Skeletal muscle satellite cell (primary cell): ENCODE measurements at regions not wholly inside any gene's neighbourhood (a gene's known extent, or its start where the extent isn't known, plus 50 kb on each side); places are given as distances from the start of the nearest gene placed in this dataset.
"Not testable (repeated sequence)": the region's sequence is repeated elsewhere in the genome, so short reads cannot be mapped to it uniquely, and the experiment has no call there.

Experiments
- H3K27me3 ChIP-seq: 2 replicates; pipeline ENCODE4 v1.7.0; 2013; ENCODE audit warnings: low read length; ENCODE audit not compliant: control insufficient read depth, insufficient read depth
- H3K36me3 ChIP-seq: 2 replicates; pipeline ENCODE4 v1.7.0; 2013; ENCODE audit warnings: mild to moderate bottlenecking, control low read depth, low read length; ENCODE audit not compliant: insufficient read depth
- H3K4me1 ChIP-seq: 2 replicates; pipeline ENCODE4 v1.7.0; 2013; ENCODE audit warnings: low read length; ENCODE audit not compliant: control insufficient read depth, insufficient read depth
- H3K4me2 ChIP-seq: 2 replicates; pipeline ENCODE4 v1.7.0; 2013; ENCODE audit warnings: mild to moderate bottlenecking, low read length
- H3K4me3 ChIP-seq: 2 replicates; pipeline ENCODE4 v1.7.0; 2013; ENCODE audit warnings: low read length
- H3K9ac ChIP-seq: 2 replicates; pipeline ENCODE4 v1.7.0; 2013; ENCODE audit warnings: mild to moderate bottlenecking, low read depth, low read length, moderate library complexity
- H3K9me3 ChIP-seq: replicated peaks from 2 replicates; pipeline ENCODE4 v1.7.0; 2013; ENCODE audit warnings: mild to moderate bottlenecking, control low read depth, low read length

DNA sequence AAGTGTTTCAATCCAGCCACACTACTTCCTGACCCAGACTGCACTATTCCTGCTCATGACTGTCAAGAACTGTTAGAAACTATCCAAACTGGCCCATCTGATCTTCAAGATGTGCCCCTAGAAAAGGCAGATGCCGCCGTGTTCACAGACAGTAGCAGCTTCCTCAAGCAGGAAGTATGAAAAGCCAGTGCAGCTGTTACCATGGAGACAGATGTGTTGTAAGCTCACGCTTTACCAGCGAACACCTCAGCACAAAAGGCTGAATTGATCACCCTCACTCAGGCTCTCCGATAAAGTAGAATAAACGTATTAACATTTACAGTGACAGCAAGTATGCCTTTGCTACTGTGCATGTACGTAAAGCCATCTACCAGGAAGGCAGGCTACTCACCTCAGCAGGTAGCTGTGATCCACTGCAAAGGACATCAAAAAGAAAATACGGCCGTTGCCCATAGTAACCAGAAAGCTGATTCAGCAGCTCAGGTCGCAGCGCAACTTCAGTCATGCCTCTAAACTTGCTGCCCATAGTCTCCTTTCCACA lies 132.9 kb upstream of the ROPN1B start:
- not testable (repeated sequence) for H3K9ac ChIP-seq

DNA sequence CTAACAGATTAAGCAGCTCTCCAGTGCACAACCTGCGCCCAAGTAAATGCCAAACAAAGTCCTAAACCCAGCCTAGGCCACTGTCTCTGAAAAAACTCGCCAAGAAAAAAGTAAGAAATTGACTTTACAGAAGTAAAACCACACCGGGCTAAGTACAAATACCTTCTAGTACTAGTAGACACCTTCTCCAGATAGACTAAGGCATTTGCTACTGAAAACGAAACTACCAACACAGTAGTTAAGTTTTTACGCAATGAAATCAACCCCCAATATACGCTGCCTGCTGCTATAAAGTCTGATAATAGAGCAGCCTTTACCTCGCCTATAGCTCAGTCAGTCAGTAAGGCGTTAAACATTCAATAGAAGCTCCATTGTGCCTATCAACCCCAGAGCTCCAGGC lies 132.2 kb upstream of the ROPN1B start:
- not testable (repeated sequence) for H3K36me3 ChIP-seq, H3K27me3 ChIP-seq, H3K4me3 ChIP-seq, H3K9ac ChIP-seq, H3K4me2 ChIP-seq, H3K9me3 ChIP-seq, H3K4me1 ChIP-seq

More for the DNA sequence above, 132.9 kb upstream of the ROPN1B start:
- not testable (repeated sequence) for H3K9me3 ChIP-seq, H3K27me3 ChIP-seq, H3K4me1 ChIP-seq, H3K4me3 ChIP-seq, H3K36me3 ChIP-seq, H3K4me2 ChIP-seq

DNA sequence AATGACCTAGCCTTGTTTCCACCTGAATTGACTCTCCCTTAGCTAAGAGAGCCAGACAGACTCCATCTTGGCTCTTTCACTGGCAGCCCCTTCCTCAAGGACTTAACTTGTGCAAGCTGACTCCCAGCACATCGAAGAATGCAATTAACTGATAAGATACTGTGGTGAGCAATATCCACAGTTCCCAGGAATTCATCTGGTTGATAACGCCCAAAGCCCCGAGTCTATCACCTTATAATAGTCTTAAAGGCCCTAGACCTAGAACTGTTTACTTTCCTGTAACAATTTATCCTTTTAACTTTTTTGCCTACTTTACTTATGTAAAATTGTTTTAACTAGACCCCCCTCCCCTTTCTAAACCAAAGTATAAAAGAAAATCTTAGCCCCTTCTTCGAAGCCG lies 130.1 kb upstream of the ROPN1B start:
- H3K9me3 ChIP-seq, H3K36me3 ChIP-seq, H3K27me3 ChIP-seq, H3K4me1 ChIP-seq, H3K4me2 ChIP-seq, H3K9ac ChIP-seq, H3K4me3 ChIP-seq: not testable (repeated sequence)

DNA sequence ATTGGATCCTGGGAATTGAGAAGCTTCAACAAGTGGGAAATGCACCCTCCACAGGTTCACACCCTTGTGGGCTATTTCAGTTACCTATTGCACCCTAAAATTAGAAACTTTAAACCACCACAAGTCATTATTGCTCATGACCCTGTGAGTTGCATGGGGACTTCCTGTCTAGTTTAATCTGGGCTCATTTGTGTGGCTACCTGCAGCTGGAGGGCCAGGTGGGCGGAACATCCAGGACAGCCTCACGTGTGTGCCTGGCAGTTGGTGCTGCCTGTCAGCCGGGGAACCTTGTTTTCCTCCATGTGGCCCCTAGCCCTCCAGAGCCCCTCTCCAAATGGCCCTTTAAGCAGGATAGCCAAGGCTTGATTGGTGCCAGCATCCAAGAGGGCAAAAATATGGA lies 128.5 kb upstream of the ROPN1B start:
- H3K36me3 ChIP-seq, H3K9ac ChIP-seq, H3K9me3 ChIP-seq, H3K27me3 ChIP-seq, H3K4me3 ChIP-seq, H3K4me1 ChIP-seq, H3K4me2 ChIP-seq: not testable (repeated sequence)

DNA sequence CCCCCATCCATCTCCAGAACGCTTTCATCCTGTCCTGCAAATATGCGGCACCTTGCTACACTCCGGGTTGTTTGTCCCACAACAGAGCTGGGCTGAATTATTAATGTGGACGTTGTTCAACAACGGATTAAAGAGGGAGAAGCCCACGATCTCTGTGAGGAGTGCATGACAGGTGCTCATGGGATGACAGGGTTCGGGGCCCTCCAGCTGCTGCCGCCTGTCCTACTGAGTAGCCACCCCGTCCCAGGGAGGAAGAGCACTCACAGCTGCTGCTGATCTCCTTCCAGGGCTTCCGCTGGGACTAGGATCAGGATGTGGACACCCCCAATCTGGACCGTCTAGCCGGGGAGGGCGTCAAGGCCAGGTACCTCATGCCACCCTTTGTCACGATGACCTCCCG lies 121.0 kb upstream of the ROPN1B start:
- not testable (repeated sequence) for H3K4me1 ChIP-seq, H3K9me3 ChIP-seq, H3K36me3 ChIP-seq, H3K27me3 ChIP-seq, H3K9ac ChIP-seq, H3K4me2 ChIP-seq, H3K4me3 ChIP-seq

DNA sequence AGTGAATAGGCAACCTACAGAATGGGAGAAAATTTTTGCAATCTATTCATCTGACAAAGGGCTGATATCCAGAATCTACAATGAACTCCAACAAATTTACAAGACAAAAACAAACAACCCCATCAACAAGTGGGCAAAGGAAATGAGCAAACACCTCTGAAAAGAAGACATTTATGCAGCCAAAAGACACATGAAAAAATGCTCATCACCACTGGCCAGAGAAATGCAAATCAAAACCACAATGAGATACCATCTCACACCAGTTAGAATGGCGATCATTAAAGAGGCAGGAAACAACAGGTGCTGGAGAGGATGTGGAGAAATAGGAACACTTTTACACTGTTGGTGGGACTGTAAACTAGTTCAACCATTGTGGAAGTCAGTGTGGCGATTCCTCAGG lies 114.0 kb upstream of the ROPN1B start:
- H3K9me3 ChIP-seq, H3K9ac ChIP-seq, H3K4me2 ChIP-seq, H3K4me1 ChIP-seq, H3K27me3 ChIP-seq, H3K4me3 ChIP-seq, H3K36me3 ChIP-seq: not testable (repeated sequence)

DNA sequence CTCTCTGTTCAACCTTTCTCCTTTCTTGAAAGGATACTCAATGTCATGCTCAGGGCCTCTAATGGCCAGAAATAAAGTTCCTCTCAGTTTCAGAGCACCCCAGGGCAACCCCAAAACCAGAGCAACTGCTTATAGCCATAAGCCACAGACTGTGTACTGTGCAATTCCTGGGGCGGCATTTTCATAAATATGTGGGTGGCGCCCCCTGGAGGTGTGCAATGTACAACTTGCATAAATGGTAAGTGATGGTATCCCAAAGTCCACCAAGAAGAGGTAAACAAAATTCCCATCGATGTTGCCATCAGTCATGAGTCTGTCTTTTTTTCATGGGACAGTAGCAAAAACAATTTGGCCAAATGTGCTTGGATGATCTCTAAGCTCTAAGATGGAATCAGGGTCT lies 108.4 kb upstream of the ROPN1B start:
- not testable (repeated sequence) for H3K9ac ChIP-seq, H3K4me2 ChIP-seq, H3K4me1 ChIP-seq, H3K9me3 ChIP-seq, H3K4me3 ChIP-seq, H3K36me3 ChIP-seq, H3K27me3 ChIP-seq

DNA sequence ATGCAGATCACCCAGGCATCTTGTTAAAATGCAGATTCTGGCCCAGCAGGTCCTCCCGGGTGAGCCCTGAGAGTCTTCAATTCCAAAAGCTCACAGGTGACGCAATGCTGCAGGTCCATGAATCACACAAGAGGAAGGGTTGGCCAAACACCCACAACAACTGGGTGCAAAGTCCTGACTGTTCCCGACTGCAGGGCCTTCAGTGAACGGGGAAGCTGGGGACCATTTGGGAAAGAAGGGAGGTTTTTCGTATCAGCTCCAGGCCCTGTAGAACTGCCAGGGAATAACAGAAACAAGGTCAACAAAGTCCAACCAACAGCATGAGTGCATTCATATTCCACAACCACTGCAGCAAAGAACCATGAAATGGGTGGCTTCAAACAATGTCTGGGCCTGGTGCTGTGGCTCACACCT lies 106.1 kb upstream of the ROPN1B start:
- H3K4me2 ChIP-seq, H3K9ac ChIP-seq: not testable (repeated sequence)

DNA sequence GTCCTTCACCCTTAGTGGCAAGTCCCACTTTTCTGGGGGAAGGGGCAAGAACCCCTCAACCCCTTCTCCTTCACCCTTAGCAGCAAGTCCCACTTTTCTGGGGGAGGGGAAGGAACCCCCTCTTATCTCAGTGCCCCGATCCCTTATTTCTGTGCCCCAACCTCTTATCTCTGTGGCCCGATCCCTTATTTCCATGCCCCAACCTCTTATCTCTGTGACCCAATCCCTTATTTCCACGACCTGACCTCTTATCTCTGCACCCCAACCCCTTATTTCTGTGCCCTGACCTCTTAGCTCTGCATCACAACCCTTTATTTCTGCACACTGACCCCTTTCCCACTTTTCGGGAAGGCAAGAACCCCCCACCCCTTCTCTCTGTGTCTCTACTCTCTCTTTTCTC lies 104.4 kb upstream of the ROPN1B start:
- not testable (repeated sequence) for H3K4me2 ChIP-seq, H3K9me3 ChIP-seq, H3K27me3 ChIP-seq, H3K36me3 ChIP-seq, H3K4me1 ChIP-seq, H3K4me3 ChIP-seq, H3K9ac ChIP-seq

More for the DNA sequence above, 106.1 kb upstream of the ROPN1B start:
- H3K9me3 ChIP-seq, H3K36me3 ChIP-seq, H3K27me3 ChIP-seq, H3K4me1 ChIP-seq, H3K4me3 ChIP-seq: not testable (repeated sequence)

DNA sequence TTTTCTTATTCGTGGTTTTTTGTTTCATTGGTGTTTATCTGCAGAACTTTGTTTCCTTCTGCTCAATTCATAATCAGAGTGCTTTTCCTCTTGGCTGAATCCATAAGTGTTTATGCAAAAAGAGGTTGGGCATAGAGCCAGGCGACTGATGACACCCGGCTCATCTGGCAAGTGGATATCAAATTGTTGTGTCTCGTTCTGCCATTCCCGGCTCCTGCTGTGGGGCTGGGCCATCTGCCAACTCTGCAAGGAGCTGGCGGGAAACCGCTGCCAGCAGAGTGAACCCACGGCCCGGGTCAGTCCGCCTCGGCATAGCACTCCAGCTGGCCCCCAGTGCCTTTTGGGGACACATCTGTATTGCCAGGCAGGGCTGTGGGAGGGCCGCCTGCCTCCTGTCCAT lies 83.0 kb upstream of the ROPN1B start:
- not testable (repeated sequence) for H3K4me1 ChIP-seq, H3K4me2 ChIP-seq, H3K9me3 ChIP-seq, H3K27me3 ChIP-seq, H3K4me3 ChIP-seq, H3K36me3 ChIP-seq, H3K9ac ChIP-seq

DNA sequence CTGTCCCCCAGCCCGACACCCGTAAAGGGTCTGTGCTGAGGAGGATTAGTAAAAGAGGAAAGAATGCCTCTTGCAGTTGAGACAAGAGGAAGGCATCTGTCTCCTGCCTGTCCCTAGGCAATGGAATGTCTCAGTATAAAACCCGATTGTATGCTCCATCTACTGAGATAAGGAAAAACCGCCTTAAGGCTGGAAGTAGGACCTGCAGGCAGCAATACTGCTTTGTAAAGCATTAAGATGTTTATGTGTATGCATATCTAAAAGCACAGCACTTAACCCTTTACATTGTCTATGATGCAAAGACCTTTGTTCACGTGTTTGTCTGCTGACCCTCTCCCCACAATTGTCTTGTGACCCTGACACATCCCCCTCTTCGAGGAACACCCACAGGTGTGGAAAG lies 69.8 kb upstream of the ROPN1B start:
- H3K4me3 ChIP-seq, H3K9me3 ChIP-seq, H3K4me1 ChIP-seq, H3K9ac ChIP-seq, H3K27me3 ChIP-seq, H3K4me2 ChIP-seq, H3K36me3 ChIP-seq: not testable (repeated sequence)

DNA sequence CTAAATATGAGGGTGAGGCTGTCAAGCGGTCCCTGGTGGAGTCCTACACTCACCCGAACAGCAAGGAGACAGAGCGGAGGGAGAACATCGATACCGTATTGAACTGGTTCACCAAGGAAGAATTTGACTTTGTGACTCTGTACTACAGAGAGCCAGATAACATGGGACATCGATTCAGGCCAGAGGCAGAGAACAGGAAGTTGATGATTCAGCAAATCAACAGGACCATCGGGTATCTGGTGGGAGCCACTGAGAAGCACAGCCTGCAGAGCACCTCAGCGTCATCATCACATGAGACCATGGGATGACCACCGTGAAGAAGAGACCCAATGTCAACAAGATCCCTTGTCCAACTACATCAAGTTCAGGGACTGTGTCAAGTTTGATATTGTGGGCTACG lies 67.5 kb upstream of the ROPN1B start:
- not testable (repeated sequence) for H3K27me3 ChIP-seq, H3K9ac ChIP-seq, H3K9me3 ChIP-seq, H3K4me1 ChIP-seq, H3K4me3 ChIP-seq, H3K4me2 ChIP-seq, H3K36me3 ChIP-seq
